Spinal cord (tissue), 9 donors: ENCODE measurements at regions not wholly inside any gene's neighbourhood (a gene's known extent, or its start where the extent isn't known, plus 50 kb on each side); places are given as distances from the start of the nearest gene placed in this dataset.

Source experiments
- DNase-seq, 6 donors: peaks; one replicate each; pipeline versions ENCODE4 v3.0.0 to v3.0.0-alpha.2; 2013 to 2015; ENCODE audit warnings: low spot score in 6 of 6, low read depth in 4 of 6
- H3K27ac ChIP-seq: one replicate; pipeline ENCODE4 v1.5.1; 2013; ENCODE audit warnings: low read depth, low read length, control low read depth
- H3K27me3 ChIP-seq: one replicate; pipeline ENCODE4 v1.6.1; 2013; ENCODE audit warnings: low read length; ENCODE audit not compliant: control insufficient read depth, insufficient read depth
- H3K36me3 ChIP-seq: one replicate; pipeline ENCODE4 v1.6.1; 2013; ENCODE audit warnings: low read length; ENCODE audit not compliant: control insufficient read depth, insufficient read depth
- H3K4me1 ChIP-seq: one replicate; pipeline ENCODE4 v1.6.1; 2013; ENCODE audit warnings: low read length; ENCODE audit not compliant: control insufficient read depth, insufficient read depth
- H3K4me3 ChIP-seq: one replicate; pipeline ENCODE4 v1.5.1; 2013; ENCODE audit warnings: low read depth, low read length, control low read depth
- H3K9me3 ChIP-seq: one replicate; pipeline ENCODE4 v1.6.1; 2013; ENCODE audit warnings: low read length; ENCODE audit not compliant: control insufficient read depth, insufficient read depth
- WGBS: methylation state at CpG from one replicate; pipeline ENCODE4 v1.1.5; 2013; ENCODE audit warnings: missing lambda C conversion rate; ENCODE audit not compliant: insufficient coverage; 5-methylcytosine and 5-hydroxymethylcytosine counted together
- donor health status: healthy.

- Histone ChIP-seq H3K9me3 (no peaks in the 10 kb centered on the region), H3K36me3 (no peaks in the 10 kb centered on the region), H3K27me3 (no peaks in the 10 kb centered on the region), H3K4me3 (no peak overlapping the region), H3K27ac (no peak overlapping the region), H3K4me1 (no peaks in the 10 kb centered on the region)
- DNase-seq: no peak
- WGBS: 95% methylated on average over 3 of the region's 6 CpGs
Measured at GRCh38 chr11:109547356-109548027, 125.5 kb downstream of the C11orf87 start.

- WGBS: 96% methylated on average over 3 of the region's 3 CpGs
- no peaks in the 10 kb centered on the region for H3K36me3 ChIP-seq
Measured at GRCh38 chr11:109552376-109552775, 130.4 kb downstream of the C11orf87 start.

DNA sequence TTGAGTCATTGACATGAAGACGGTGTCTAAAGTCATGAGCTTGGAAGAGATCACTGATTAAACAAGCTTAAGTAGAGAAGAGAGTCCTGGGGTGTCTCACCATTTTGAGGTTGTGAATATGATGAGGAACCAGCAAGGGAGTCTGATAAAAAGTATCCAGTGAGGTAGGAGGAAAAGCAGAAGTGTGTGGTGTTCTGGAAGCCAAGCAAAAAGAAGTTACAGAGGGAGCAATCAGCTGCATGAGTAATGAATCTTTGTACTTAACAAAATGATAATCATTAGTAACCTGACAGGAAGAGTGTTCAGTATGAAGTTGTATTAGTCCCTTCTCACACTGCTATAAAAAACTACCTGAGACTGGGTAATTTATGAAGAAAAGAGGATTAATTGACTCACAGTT, 131.3 kb downstream of the C11orf87 start:
- Histone ChIP-seq H3K27me3 (no peaks in the 10 kb centered on the region), H3K4me1 (no peaks in the 10 kb centered on the region), H3K27ac (no peak overlapping the region), H3K9me3 (peaks cover 1% of the 10 kb centered on the region), H3K36me3 (no peaks in the 10 kb centered on the region), H3K4me3 (no peak overlapping the region)
- WGBS: 82% methylated on average over 1 of the region's 1 CpG
- DNase-seq: no peak

More at GRCh38 chr11:109552376-109552775, 130.4 kb downstream of the C11orf87 start:
- Histone ChIP-seq H3K4me1 (no peaks in the 10 kb centered on the region), H3K27ac (no peak overlapping the region), H3K4me3 (no peak overlapping the region), H3K27me3 (no peaks in the 10 kb centered on the region), H3K9me3 (no peaks in the 10 kb centered on the region)
- no peak for DNase-seq

GRCh38 chr11:109554951-109555350, 133.0 kb downstream of the C11orf87 start:
- Histone ChIP-seq H3K36me3 (no peaks in the 10 kb centered on the region), H3K4me1 (no peaks in the 10 kb centered on the region), H3K27me3 (no peaks in the 10 kb centered on the region), H3K9me3 (peaks cover 2% of the 10 kb centered on the region), H3K4me3 (no peak overlapping the region), H3K27ac (no peak overlapping the region)
- DNase-seq: no peak

GRCh38 chr11:109564241-109564640, 142.3 kb downstream of the C11orf87 start:
- Histone ChIP-seq H3K4me3 (no peak overlapping the region), H3K36me3 (no peaks in the 10 kb centered on the region), H3K27ac (no peak overlapping the region), H3K9me3 (peaks cover 1% of the 10 kb centered on the region), H3K27me3 (no peaks in the 10 kb centered on the region), H3K4me1 (no peaks in the 10 kb centered on the region)
- no CpG with 5 or more reads among the region's 1 CpG for WGBS
- no peak for DNase-seq

GRCh38 chr11:109582470-109582869, 160.5 kb downstream of the C11orf87 start:
- Histone ChIP-seq H3K36me3 (no peaks in the 10 kb centered on the region), H3K4me3 (no peak overlapping the region), H3K9me3 (no peaks in the 10 kb centered on the region), H3K27me3 (no peaks in the 10 kb centered on the region), H3K27ac (no peak overlapping the region), H3K4me1 (no peaks in the 10 kb centered on the region)
- 80% methylated on average over 3 of the region's 6 CpGs for WGBS
- peak in 1 of 6 donors; percentile 85 for DNase-seq

DNA sequence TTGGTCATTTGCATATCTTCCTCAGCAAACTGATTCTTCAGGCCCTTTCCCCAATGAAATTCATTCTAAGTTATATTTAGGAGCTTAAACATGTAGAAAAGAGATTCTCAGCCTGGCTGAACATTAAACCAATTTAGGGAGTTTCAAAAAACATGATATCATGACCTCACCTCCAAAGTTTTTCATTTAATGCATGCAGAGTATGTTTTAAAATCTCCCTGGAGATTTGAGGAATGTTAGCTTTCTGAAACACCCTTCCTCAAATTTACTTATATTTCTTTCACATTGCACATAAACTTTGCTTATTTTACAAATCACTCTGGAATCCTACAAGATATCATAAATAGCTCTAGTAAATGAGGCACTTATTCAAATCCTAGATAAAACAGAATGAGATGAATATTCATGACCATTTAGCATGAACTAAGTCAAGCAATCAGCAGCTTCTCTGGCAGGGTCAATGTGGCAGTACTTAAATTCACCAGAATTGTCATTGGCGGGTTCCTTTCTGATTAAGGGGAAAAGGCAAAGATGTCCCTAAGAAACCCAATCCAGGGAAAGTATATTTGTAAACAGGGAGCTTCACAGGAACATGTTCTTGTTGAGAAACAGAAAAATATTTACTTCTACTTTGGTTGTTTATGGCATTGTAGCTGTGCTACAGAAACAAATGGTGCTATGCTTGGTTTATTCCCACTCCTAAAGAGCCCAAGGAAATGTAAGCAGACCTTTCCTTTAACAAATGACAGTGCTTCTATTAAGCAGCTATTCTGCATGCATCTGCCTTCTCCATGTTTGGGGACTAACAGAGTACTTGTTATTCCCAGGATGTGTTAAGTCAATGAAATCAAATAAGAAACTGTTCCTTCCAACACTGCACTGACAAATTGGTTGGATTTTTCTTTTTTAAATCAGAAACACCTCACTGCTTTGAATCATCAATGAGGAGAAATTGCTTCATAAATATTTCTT, 162.3 kb downstream of the C11orf87 start:
- WGBS: no CpG with 5 or more reads among the region's 1 CpG
- Histone ChIP-seq H3K4me1 (no peaks in the 10 kb centered on the region), H3K27ac (no peak overlapping the region), H3K4me3 (no peak overlapping the region), H3K9me3 (no peaks in the 10 kb centered on the region), H3K36me3 (no peaks in the 10 kb centered on the region), H3K27me3 (no peaks in the 10 kb centered on the region)
- peak in 2 of 6 donors; percentile 77 to 80 for DNase-seq

GRCh38 chr11:109586789-109587188, 164.8 kb downstream of the C11orf87 start:
- Histone ChIP-seq H3K9me3 (no peaks in the 10 kb centered on the region), H3K27me3 (no peaks in the 10 kb centered on the region), H3K27ac (no peak overlapping the region), H3K4me3 (no peak overlapping the region), H3K36me3 (no peaks in the 10 kb centered on the region), H3K4me1 (no peaks in the 10 kb centered on the region)
- no peak for DNase-seq
- 83% methylated on average over 2 of the region's 2 CpGs for WGBS

GRCh38 chr11:109590782-109591181, 168.8 kb downstream of the C11orf87 start:
- H3K27ac ChIP-seq: no peak overlapping the region
- H3K4me1 ChIP-seq: no peaks in the 10 kb centered on the region
- no peaks in the 10 kb centered on the region for H3K9me3 ChIP-seq
- H3K27me3 ChIP-seq: no peaks in the 10 kb centered on the region
- H3K4me3 ChIP-seq: no peak overlapping the region
- no peak for DNase-seq
- no peaks in the 10 kb centered on the region for H3K36me3 ChIP-seq

- H3K9me3 ChIP-seq: no peaks in the 10 kb centered on the region
- no peak overlapping the region for H3K4me3 ChIP-seq
- no peaks in the 10 kb centered on the region for H3K27me3 ChIP-seq
- no peaks in the 10 kb centered on the region for H3K36me3 ChIP-seq
- 97% methylated on average over 4 of the region's 4 CpGs for WGBS
- no peaks in the 10 kb centered on the region for H3K4me1 ChIP-seq
- no peak for DNase-seq
- no peak overlapping the region for H3K27ac ChIP-seq
Measured at GRCh38 chr11:109597336-109597735, 175.3 kb downstream of the C11orf87 start.
